ENCODE measurements at regions not wholly inside any gene's neighbourhood (a gene's known extent, or its start where the extent isn't known, plus 50 kb on each side); places are given as distances from the start of the nearest gene placed in this dataset.

DNA sequence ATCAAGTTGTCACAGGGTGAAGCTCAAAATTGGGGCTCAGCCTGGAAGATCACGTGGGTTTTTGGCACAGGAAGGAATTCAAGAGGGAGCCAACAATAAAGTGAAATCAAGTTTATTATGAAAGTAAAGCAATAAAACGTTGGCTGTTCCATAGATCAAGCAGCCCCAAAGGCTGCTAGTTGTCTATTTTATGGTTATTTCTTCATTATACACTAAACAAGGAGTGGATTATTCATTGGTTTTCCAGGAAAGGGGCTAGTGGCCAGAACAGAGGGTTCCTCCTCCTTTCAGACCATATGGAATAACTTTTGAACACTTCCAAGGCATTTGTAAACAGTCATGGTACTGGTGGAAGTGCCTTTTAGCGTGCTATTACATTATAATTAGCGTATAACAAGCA is 723.5 kb upstream of the ADAMTS5 start:
- TF ChIP-seq POLR2AphosphoS5 (IDR thresholded peaks at IDR 0.05; ENCODE audit: low read depth) (no peak), JUNB (IDR thresholded peaks at IDR 0.05; ENCODE audit: unreplicated experiment) (no peak), EZH2phosphoT487 (IDR thresholded peaks at IDR 0.05; ENCODE audit: unreplicated experiment) (no peak), REST (IDR thresholded peaks at IDR 0.05; ENCODE audit: unreplicated experiment) (no peak), NANOG (IDR thresholded peaks at IDR 0.05; ENCODE audit: borderline replicate concordance) (no peak), STAT1 (IDR thresholded peaks at IDR 0.05; ENCODE audit: unreplicated experiment) (no peak), EZH2 (IDR thresholded peaks at IDR 0.05; ENCODE audit: low read depth, unreplicated experiment) (no peak), ZNF114 (CRISPR knock-in tag; IDR thresholded peaks at IDR 0.05) (no peak), ZNF331 (CRISPR knock-in tag; IDR thresholded peaks at IDR 0.05; ENCODE audit: low read depth) (no peak), CREB1 (CRISPR knock-in tag; IDR thresholded peaks at IDR 0.05; ENCODE audit: low read depth) (no peak), CTCF (conservative IDR thresholded peaks at IDR 0.05; ENCODE audit: low read depth in 2 of 2) (no peak)
- TF ChIP-seq, protein P1, sequence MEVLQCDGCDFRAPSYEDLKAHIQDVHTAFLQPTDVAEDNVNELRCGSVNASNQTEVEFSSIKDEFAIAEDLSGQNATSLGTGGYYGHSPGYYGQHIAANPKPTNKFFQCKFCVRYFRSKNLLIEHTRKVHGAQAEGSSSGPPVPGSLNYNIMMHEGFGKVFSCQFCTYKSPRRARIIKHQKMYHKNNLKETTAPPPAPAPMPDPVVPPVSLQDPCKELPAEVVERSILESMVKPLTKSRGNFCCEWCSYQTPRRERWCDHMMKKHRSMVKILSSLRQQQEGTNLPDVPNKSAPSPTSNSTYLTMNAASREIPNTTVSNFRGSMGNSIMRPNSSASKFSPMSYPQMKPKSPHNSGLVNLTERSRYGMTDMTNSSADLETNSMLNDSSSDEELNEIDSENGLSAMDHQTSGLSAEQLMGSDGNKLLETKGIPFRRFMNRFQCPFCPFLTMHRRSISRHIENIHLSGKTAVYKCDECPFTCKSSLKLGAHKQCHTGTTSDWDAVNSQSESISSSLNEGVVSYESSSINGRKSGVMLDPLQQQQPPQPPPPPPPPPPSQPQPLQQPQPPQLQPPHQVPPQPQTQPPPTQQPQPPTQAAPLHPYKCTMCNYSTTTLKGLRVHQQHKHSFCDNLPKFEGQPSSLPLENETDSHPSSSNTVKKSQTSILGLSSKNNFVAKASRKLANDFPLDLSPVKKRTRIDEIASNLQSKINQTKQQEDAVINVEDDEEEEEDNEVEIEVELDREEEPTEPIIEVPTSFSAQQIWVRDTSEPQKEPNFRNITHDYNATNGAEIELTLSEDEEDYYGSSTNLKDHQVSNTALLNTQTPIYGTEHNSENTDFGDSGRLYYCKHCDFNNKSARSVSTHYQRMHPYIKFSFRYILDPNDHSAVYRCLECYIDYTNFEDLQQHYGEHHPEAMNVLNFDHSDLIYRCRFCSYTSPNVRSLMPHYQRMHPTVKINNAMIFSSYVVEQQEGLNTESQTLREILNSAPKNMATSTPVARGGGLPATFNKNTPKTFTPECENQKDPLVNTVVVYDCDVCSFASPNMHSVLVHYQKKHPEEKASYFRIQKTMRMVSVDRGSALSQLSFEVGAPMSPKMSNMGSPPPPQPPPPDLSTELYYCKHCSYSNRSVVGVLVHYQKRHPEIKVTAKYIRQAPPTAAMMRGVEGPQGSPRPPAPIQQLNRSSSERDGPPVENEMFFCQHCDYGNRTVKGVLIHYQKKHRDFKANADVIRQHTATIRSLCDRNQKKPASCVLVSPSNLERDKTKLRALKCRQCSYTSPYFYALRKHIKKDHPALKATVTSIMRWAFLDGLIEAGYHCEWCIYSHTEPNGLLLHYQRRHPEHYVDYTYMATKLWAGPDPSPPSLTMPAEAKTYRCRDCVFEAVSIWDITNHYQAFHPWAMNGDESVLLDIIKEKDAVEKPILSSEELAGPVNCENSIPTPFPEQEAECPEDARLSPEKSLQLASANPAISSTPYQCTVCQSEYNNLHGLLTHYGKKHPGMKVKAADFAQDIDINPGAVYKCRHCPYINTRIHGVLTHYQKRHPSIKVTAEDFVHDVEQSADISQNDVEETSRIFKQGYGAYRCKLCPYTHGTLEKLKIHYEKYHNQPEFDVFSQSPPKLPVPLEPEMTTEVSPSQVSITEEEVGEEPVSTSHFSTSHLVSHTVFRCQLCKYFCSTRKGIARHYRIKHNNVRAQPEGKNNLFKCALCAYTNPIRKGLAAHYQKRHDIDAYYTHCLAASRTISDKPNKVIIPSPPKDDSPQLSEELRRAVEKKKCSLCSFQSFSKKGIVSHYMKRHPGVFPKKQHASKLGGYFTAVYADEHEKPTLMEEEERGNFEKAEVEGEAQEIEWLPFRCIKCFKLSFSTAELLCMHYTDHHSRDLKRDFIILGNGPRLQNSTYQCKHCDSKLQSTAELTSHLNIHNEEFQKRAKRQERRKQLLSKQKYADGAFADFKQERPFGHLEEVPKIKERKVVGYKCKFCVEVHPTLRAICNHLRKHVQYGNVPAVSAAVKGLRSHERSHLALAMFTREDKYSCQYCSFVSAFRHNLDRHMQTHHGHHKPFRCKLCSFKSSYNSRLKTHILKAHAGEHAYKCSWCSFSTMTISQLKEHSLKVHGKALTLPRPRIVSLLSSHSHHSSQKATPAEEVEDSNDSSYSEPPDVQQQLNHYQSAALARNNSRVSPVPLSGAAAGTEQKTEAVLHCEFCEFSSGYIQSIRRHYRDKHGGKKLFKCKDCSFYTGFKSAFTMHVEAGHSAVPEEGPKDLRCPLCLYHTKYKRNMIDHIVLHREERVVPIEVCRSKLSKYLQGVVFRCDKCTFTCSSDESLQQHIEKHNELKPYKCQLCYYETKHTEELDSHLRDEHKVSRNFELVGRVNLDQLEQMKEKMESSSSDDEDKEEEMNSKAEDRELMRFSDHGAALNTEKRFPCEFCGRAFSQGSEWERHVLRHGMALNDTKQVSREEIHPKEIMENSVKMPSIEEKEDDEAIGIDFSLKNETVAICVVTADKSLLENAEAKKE (CRISPR knock-in tag; IDR thresholded peaks at IDR 0.05): no peak
- TF ChIP-seq, protein P2, sequence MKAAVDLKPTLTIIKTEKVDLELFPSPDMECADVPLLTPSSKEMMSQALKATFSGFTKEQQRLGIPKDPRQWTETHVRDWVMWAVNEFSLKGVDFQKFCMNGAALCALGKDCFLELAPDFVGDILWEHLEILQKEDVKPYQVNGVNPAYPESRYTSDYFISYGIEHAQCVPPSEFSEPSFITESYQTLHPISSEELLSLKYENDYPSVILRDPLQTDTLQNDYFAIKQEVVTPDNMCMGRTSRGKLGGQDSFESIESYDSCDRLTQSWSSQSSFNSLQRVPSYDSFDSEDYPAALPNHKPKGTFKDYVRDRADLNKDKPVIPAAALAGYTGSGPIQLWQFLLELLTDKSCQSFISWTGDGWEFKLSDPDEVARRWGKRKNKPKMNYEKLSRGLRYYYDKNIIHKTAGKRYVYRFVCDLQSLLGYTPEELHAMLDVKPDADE (IDR thresholded peaks at IDR 0.05): no peak

More for the DNA sequence above, 723.5 kb upstream of the ADAMTS5 start:
- H3K4me1 ChIP-seq (ENCODE audit: insufficient read depth): peaks cover 35% of the 10 kb centered on the region
- Mint-ChIP-seq H3K27me3 (ENCODE audit: insufficient read depth, low read depth, poor library complexity) (peaks cover 2% of the 10 kb centered on the region), H3K4me3 (no peak overlapping the region), H3K9me3 (peaks cover 19% of the 10 kb centered on the region), H3K27ac (no peak overlapping the region), H3K36me3 (ENCODE audit: low read depth) (peaks cover 13% of the 10 kb centered on the region), H3K4me1 (peaks cover 15% of the 10 kb centered on the region)
- H3K4me2 ChIP-seq: no peak overlapping the region
- H3K27me3 ChIP-seq (ENCODE audit: insufficient read depth): no peaks in the 10 kb centered on the region
- no peak overlapping the region for H3K4me3 ChIP-seq
- no peak overlapping the region for H2AFZ ChIP-seq
- no peak overlapping the region for H3K27ac ChIP-seq (ENCODE audit: low read depth)
- H3F3A ChIP-seq (replicated peaks; ENCODE audit: low read depth): no peaks in the 10 kb centered on the region
- ATAC-seq (no peak), DNase-seq (ENCODE audit: low spot score) (no peak)
- no peaks in the 10 kb centered on the region for H3K79me2 ChIP-seq (replicated peaks; ENCODE audit: insufficient read depth)
- peaks cover 8% of the 10 kb centered on the region; the same call in 1 of the 2 replicates for H3K36me3 ChIP-seq (ENCODE audit: insufficient read depth)
- H3K9me2 ChIP-seq (ENCODE audit: insufficient read depth): no peaks in the 10 kb centered on the region
- H4K20me1 ChIP-seq (replicated peaks; ENCODE audit: insufficient read depth): no peaks in the 10 kb centered on the region

All from GM23338 (cell line).